Upper lobe of left lung (tissue), 6 donors: ENCODE measurements at regions not wholly inside any gene's neighbourhood (a gene's known extent, or its start where the extent isn't known, plus 50 kb on each side); places are given as distances from the start of the nearest gene placed in this dataset.

ENCODE experiments used
- ATAC-seq, 2 donors: fragments of 200-7000 bp; cut with Tn5 transposase; one replicate each; pipeline ENCODE4 v1.9.1; 2022; ENCODE audit warnings: mild to moderate bottlenecking in 2 of 2, moderate library complexity in 2 of 2; ENCODE audit not compliant: low FRiP score in 2 of 2
- DNase-seq, 2 donors: peaks; one replicate each; pipeline ENCODE4 v3.0.0-alpha.2; 2019 to 2020
- H3K27ac ChIP-seq, 4 donors: fragments of 200-600 bp; sonication (generic); one replicate each; pipeline ENCODE4 v1.5.1; 2016 to 2019
- H3K27me3 ChIP-seq, 4 donors: fragments of 200-600 bp; sonication (generic); one replicate each; pipeline ENCODE4 v1.5.1; 2017 to 2019
- H3K36me3 ChIP-seq, 4 donors: fragments of 200-600 bp; sonication (generic); one replicate each; pipeline ENCODE4 v1.5.1; 2016 to 2019
- H3K4me1 ChIP-seq, 4 donors: fragments of 200-600 bp; sonication (generic); one replicate each; pipeline ENCODE4 v1.5.1; 2018 to 2019
- H3K4me3 ChIP-seq, 4 donors: fragments of 200-600 bp; sonication (generic); one replicate each; pipeline ENCODE4 v1.5.1; 2017 to 2019; ENCODE audit warnings: mild to moderate bottlenecking in 2 of 4, moderate library complexity in 1 of 4
- H3K9me3 ChIP-seq, 4 donors: fragments of 200-600 bp; sonication (generic); one replicate each; pipeline ENCODE4 v1.5.1; 2018 to 2019
- EP300 ChIP-seq, 4 donors: sonication (generic); formaldehyde crosslinking; IDR thresholded peaks; one replicate each; pipeline ENCODE4 v1.5.1; 2017; ENCODE audit warnings: antibody characterized with exemption in 4 of 4, control low read depth in 2 of 4
- POLR2A ChIP-seq, 4 donors: fragments of 450-650 bp; IDR thresholded peaks; one replicate each; pipeline ENCODE4 v1.5.1; 2016 to 2017; ENCODE audit warnings: antibody characterized with exemption in 4 of 4, mild to moderate bottlenecking in 2 of 4
- POLR2AphosphoS5 ChIP-seq, 2 donors: sonication (generic); formaldehyde crosslinking; IDR thresholded peaks; one replicate each; pipeline ENCODE4 v1.5.1; 2017; ENCODE audit warnings: antibody characterized with exemption in 2 of 2
- WGBS, 2 donors: methylation state at CpG; one replicate each; pipeline ENCODE4 v1.1.5; 2017 to 2018; 5-methylcytosine and 5-hydroxymethylcytosine counted together
- TF ChIP-seq, protein P1 (sequence below), 6 experiments: fragments of 450-650 bp in 4 of 6; fragments of 200-600 bp in 2 of 6; sonication (generic) in 2 of 6; IDR thresholded peaks; one replicate each; pipeline ENCODE4 v1.5.1; 2016 to 2019; ENCODE audit warnings: antibody characterized with exemption in 6 of 6
- donor health status: DM: no; HTN: no; CAD: no; lungs with moderate emphysema.
- donor health status: DM: no; HTN: yes; CAD: no; lungs with severe emphysema.

GRCh38 chr14:80146941-80147340 is 64.4 kb downstream of the DIO2 start:
- H3K27me3 ChIP-seq: no peaks in the 10 kb centered on the region
- H3K4me3 ChIP-seq: no peak overlapping the region
- no peak overlapping the region for H3K27ac ChIP-seq
- ATAC-seq (no peak), DNase-seq (no peak)
- 82 to 83% methylated on average over 1 of the region's 1 CpG for WGBS, 2 donors
- H3K4me1 ChIP-seq: no peaks in the 10 kb centered on the region
- TF ChIP-seq POLR2A (IDR thresholded peaks at IDR 0.05): no peak
- TF ChIP-seq EP300 (IDR thresholded peaks at IDR 0.05): no peak
- TF ChIP-seq POLR2AphosphoS5 (IDR thresholded peaks at IDR 0.05): no peak
- TF ChIP-seq, protein P1, sequence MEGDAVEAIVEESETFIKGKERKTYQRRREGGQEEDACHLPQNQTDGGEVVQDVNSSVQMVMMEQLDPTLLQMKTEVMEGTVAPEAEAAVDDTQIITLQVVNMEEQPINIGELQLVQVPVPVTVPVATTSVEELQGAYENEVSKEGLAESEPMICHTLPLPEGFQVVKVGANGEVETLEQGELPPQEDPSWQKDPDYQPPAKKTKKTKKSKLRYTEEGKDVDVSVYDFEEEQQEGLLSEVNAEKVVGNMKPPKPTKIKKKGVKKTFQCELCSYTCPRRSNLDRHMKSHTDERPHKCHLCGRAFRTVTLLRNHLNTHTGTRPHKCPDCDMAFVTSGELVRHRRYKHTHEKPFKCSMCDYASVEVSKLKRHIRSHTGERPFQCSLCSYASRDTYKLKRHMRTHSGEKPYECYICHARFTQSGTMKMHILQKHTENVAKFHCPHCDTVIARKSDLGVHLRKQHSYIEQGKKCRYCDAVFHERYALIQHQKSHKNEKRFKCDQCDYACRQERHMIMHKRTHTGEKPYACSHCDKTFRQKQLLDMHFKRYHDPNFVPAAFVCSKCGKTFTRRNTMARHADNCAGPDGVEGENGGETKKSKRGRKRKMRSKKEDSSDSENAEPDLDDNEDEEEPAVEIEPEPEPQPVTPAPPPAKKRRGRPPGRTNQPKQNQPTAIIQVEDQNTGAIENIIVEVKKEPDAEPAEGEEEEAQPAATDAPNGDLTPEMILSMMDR (IDR thresholded peaks at IDR 0.05): no peak
- H3K9me3 ChIP-seq: no peaks in the 10 kb centered on the region
- no peaks in the 10 kb centered on the region for H3K36me3 ChIP-seq

DNA sequence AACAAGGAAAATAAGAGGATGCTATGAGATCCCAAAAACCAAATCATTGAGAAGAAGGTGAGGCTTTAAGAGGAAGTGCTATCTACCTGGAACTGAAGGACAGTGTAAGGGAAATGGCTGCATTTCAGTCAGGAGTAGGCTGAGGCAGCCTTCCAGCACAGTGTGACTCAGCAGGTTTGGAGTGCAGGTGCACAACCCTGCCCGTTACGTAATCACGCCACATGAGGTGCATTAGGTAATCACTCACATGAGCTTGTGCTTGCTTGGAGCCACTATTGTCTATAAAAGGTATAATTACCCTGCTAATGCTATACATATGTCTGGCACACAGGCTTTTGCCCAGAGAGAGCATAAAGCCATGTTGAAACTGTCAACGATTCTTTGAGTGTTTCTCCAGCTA is 74.9 kb downstream of the DIO2 start:
- H3K4me3 ChIP-seq: no peak overlapping the region
- ATAC-seq (no peak), DNase-seq (no peak)
- H3K4me1 ChIP-seq: no peaks in the 10 kb centered on the region
- 92 to 97% methylated on average over 4 of the region's 4 CpGs for WGBS, 2 donors
- peaks cover 0 to 8% (median 0%) of the 10 kb centered on the region in 4 donors for H3K9me3 ChIP-seq
- no peak overlapping the region for H3K27ac ChIP-seq
- no peaks in the 10 kb centered on the region for H3K27me3 ChIP-seq
- TF ChIP-seq POLR2AphosphoS5 (IDR thresholded peaks at IDR 0.05): no peak
- TF ChIP-seq, protein P1 (IDR thresholded peaks at IDR 0.05): no peak
- TF ChIP-seq EP300 (IDR thresholded peaks at IDR 0.05): no peak
- no peak for TF ChIP-seq POLR2A (IDR thresholded peaks at IDR 0.05)
- no peaks in the 10 kb centered on the region for H3K36me3 ChIP-seq

DNA sequence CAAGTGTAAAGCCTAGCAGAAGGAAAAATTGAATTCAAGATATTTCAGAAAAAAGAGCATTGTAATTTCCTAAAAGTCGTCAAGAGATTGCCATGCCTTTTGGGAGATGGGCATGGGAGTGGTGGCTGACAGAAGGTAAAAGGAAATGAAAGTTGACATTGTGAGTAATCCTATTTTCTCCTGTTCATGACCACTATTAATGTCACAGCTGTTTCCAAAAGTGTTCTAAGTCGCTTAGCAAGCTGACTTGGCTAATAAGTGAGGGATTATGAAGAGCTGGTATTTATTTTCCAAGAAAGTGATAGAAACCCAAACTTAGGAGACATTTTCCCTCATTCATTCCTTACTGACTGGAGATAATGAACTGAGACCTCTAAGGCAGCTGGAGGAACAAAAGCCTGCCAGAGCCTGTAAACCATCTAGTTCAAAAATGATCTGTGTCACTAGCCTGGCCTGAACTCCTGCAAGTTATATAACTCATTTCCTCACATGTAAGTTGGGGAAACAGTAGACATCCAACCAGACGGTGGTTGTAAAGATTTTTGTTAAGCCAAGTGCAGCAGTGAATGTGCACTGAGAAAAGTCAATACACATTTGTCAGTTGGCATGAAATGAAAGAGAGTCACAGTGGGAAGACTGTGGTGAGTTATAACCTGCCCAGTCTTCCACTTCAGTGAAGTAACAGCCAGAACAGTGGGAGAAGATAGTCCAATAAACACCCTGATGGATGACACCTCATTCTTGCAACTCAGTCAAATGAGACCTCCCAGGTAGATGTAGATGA is 75.8 kb downstream of the DIO2 start:
- ATAC-seq (no peak), DNase-seq (no peak)
- TF ChIP-seq, protein P1 (IDR thresholded peaks at IDR 0.05): no peak
- no peak for TF ChIP-seq POLR2A (IDR thresholded peaks at IDR 0.05)
- no peak for TF ChIP-seq EP300 (IDR thresholded peaks at IDR 0.05)
- no peak for TF ChIP-seq POLR2AphosphoS5 (IDR thresholded peaks at IDR 0.05)
- Histone ChIP-seq H3K4me3 (no peak overlapping the region), H3K27me3 (no peaks in the 10 kb centered on the region), H3K27ac (no peak overlapping the region), H3K36me3 (no peaks in the 10 kb centered on the region), H3K9me3 (peaks cover 0 to 8% (median 0%) of the 10 kb centered on the region in 4 donors), H3K4me1 (no peaks in the 10 kb centered on the region)
- 67 to 74% methylated on average over 3 of the region's 3 CpGs for WGBS, 2 donors

- ATAC-seq (no peak), DNase-seq (no peak)
- Histone ChIP-seq H3K27ac (no peak overlapping the region), H3K27me3 (no peaks in the 10 kb centered on the region), H3K4me3 (no peak overlapping the region), H3K9me3 (peaks cover 0 to 8% (median 0%) of the 10 kb centered on the region in 4 donors), H3K36me3 (no peaks in the 10 kb centered on the region), H3K4me1 (no peaks in the 10 kb centered on the region)
- WGBS, 2 donors: 55 to 65% methylated on average over 1 of the region's 1 CpG
- TF ChIP-seq POLR2AphosphoS5 (IDR thresholded peaks at IDR 0.05) (no peak), POLR2A (IDR thresholded peaks at IDR 0.05) (no peak), EP300 (IDR thresholded peaks at IDR 0.05) (no peak)
- TF ChIP-seq, protein P1 (IDR thresholded peaks at IDR 0.05): no peak
Measured at GRCh38 chr14:80134321-80134720, 77.0 kb downstream of the DIO2 start.

- no peak for TF ChIP-seq EP300 (IDR thresholded peaks at IDR 0.05)
- TF ChIP-seq, protein P1 (IDR thresholded peaks at IDR 0.05): no peak
- Histone ChIP-seq H3K4me3 (no peak overlapping the region), H3K27me3 (no peaks in the 10 kb centered on the region), H3K27ac (no peak overlapping the region), H3K9me3 (peaks cover 0 to 8% (median 0%) of the 10 kb centered on the region in 4 donors), H3K4me1 (no peaks in the 10 kb centered on the region), H3K36me3 (no peaks in the 10 kb centered on the region)
- 68 to 71% methylated on average over 3 of the region's 3 CpGs for WGBS, 2 donors
- no peak for DNase-seq
- no peak for ATAC-seq
Measured at GRCh38 chr14:80133457-80133856, 77.8 kb downstream of the DIO2 start.
